WTC11 (cell line): ENCODE measurements at regions not wholly inside any gene's neighbourhood (a gene's known extent, or its start where the extent isn't known, plus 50 kb on each side); places are given as distances from the start of the nearest gene placed in this dataset.

Experiments
- ATAC-seq: fragments of 200-7000 bp; cut with Tn5 transposase; 2 replicates; pipeline ENCODE4 v1.10.0; 2021; ENCODE audit warnings: mild to moderate bottlenecking, moderate library complexity
- CTCF ChIA-PET: fragments of 300-600 bp; sonication (Branson Sonifier 250); formaldehyde crosslinking; loops from one replicate; lab custom pipeline; 2021; ENCODE audit warnings: antibody characterized with exemption; lab: Charles Lee
- POLR2A ChIA-PET: fragments of 350-600 bp; sonication (Branson Sonifier 250); formaldehyde crosslinking; loops from one replicate; lab custom pipeline; 2021; ENCODE audit warnings: antibody characterized with exemption; lab: Charles Lee
- DNase-seq: peaks from one replicate; pipeline ENCODE4 v3.0.0; 2021; ENCODE audit warnings: low spot score
- H3K27ac Mint-ChIP-seq: 2 replicates; pipeline ENCODE4 v1.8.0; 2021; ENCODE audit warnings: mixed read lengths
- H3K27me3 Mint-ChIP-seq: 2 replicates; pipeline ENCODE4 v1.8.0; 2021; ENCODE audit warnings: low read depth, mild to moderate bottlenecking, moderate library complexity, mixed read lengths
- H3K36me3 Mint-ChIP-seq: 2 replicates; pipeline ENCODE4 v1.8.0; 2021; ENCODE audit warnings: mixed read lengths
- H3K4me1 Mint-ChIP-seq: 2 replicates; pipeline ENCODE4 v1.8.0; 2022; ENCODE audit warnings: mixed read lengths
- H3K4me3 Mint-ChIP-seq: 2 replicates; pipeline ENCODE4 v1.8.0; 2021; ENCODE audit warnings: mild to moderate bottlenecking, moderate library complexity, mixed read lengths
- H3K9me3 Mint-ChIP-seq: 2 replicates; pipeline ENCODE4 v1.8.0; 2021; ENCODE audit warnings: mixed read lengths
- CBFB ChIP-seq: sonication (generic); formaldehyde crosslinking; IDR thresholded peaks from 2 replicates; pipeline ENCODE4 v1.8.1; 2022; ENCODE audit warnings: mild to moderate bottlenecking, low read depth, missing genetic modification reagents
- CREB1 ChIP-seq: sonication (generic); formaldehyde crosslinking; IDR thresholded peaks from 2 replicates; pipeline ENCODE4 v1.8.0; 2023; ENCODE audit warnings: mild to moderate bottlenecking, missing genetic modification reagents
- ELF4 ChIP-seq: sonication (generic); formaldehyde crosslinking; IDR thresholded peaks from 2 replicates; pipeline ENCODE4 v1.8.1; 2022; ENCODE audit warnings: low read depth, mild to moderate bottlenecking, moderate library complexity, missing genetic modification reagents
- FOXK1 ChIP-seq: sonication (generic); formaldehyde crosslinking; IDR thresholded peaks from 2 replicates; pipeline ENCODE4 v1.8.0; 2022; ENCODE audit warnings: mild to moderate bottlenecking, moderate library complexity, missing genetic modification reagents
- FOXP1 ChIP-seq: sonication (generic); formaldehyde crosslinking; IDR thresholded peaks from 2 replicates; pipeline ENCODE4 v1.8.0; 2022; ENCODE audit warnings: missing genetic modification reagents, mild to moderate bottlenecking, moderate library complexity, borderline replicate concordance
- GABPB1 ChIP-seq: sonication (generic); formaldehyde crosslinking; IDR thresholded peaks from 2 replicates; pipeline ENCODE4 v1.8.1; 2023; ENCODE audit warnings: mild to moderate bottlenecking, missing genetic modification reagents
- JUN ChIP-seq: sonication (generic); formaldehyde crosslinking; IDR thresholded peaks from 2 replicates; pipeline ENCODE4 v1.8.0; 2023; ENCODE audit warnings: mild to moderate bottlenecking, missing genetic modification reagents
- MXD4 ChIP-seq: fragments of 250-450 bp; sonication (Bioruptor Pico); IDR thresholded peaks from 2 replicates; pipeline ENCODE4 v1.8.0; 2021; ENCODE audit warnings: mild to moderate bottlenecking, moderate library complexity, borderline replicate concordance
- NFATC4 ChIP-seq: fragments of 250-450 bp; sonication (Bioruptor Pico); IDR thresholded peaks from 2 replicates; pipeline ENCODE4 v1.9.0; 2021; ENCODE audit warnings: mild to moderate bottlenecking
- NR1H2 ChIP-seq: sonication (generic); formaldehyde crosslinking; IDR thresholded peaks from 2 replicates; pipeline ENCODE4 v1.9.0; 2021; ENCODE audit warnings: mild to moderate bottlenecking, moderate library complexity, missing genetic modification reagents
- PRRX2 ChIP-seq: fragments of 250-450 bp; sonication (Bioruptor Pico); IDR thresholded peaks from 2 replicates; pipeline ENCODE4 v1.8.0; 2021; ENCODE audit warnings: mild to moderate bottlenecking
- RORB ChIP-seq: fragments of 250-450 bp; sonication (Bioruptor Pico); IDR thresholded peaks from 2 replicates; pipeline ENCODE4 v1.9.0; 2021; ENCODE audit warnings: mild to moderate bottlenecking
- SMAD4 ChIP-seq: sonication (generic); formaldehyde crosslinking; IDR thresholded peaks from 2 replicates; pipeline ENCODE4 v1.8.0; 2022; ENCODE audit warnings: mild to moderate bottlenecking, missing genetic modification reagents
- STAT6 ChIP-seq: sonication (generic); formaldehyde crosslinking; conservative IDR thresholded peaks from 2 replicates; pipeline ENCODE4 v1.8.1; 2023; ENCODE audit warnings: mild to moderate bottlenecking, low read depth, missing genetic modification reagents, moderate library complexity
- TCF7 ChIP-seq: sonication (generic); formaldehyde crosslinking; IDR thresholded peaks from 2 replicates; pipeline ENCODE4 v1.8.0; 2022; ENCODE audit warnings: mild to moderate bottlenecking, low read depth, missing genetic modification reagents, moderate library complexity
- ZBTB21 ChIP-seq: sonication (generic); formaldehyde crosslinking; IDR thresholded peaks from 2 replicates; pipeline ENCODE4 v1.8.1; 2023; ENCODE audit warnings: mild to moderate bottlenecking, missing genetic modification reagents, borderline replicate concordance
- ZNF121 ChIP-seq: sonication (generic); formaldehyde crosslinking; IDR thresholded peaks from 2 replicates; pipeline ENCODE4 v1.8.0; 2023; ENCODE audit warnings: missing genetic modification reagents
- ZNF219 ChIP-seq: sonication (generic); formaldehyde crosslinking; IDR thresholded peaks from 2 replicates; pipeline ENCODE4 v1.8.0; 2023; ENCODE audit warnings: missing genetic modification reagents, mild to moderate bottlenecking, borderline replicate concordance
- ZNF263 ChIP-seq: sonication (generic); formaldehyde crosslinking; IDR thresholded peaks from 2 replicates; pipeline ENCODE4 v1.8.1; 2022; ENCODE audit warnings: low read depth, mild to moderate bottlenecking, moderate library complexity, missing genetic modification reagents
- ZNF512 ChIP-seq: sonication (generic); formaldehyde crosslinking; IDR thresholded peaks from 2 replicates; pipeline ENCODE4 v1.8.1; 2022; ENCODE audit warnings: missing genetic modification reagents, borderline replicate concordance
- ZNF671 ChIP-seq: fragments of 250-450 bp; sonication (Bioruptor Pico); IDR thresholded peaks from 2 replicates; pipeline ENCODE4 v1.8.0; 2021; ENCODE audit warnings: mild to moderate bottlenecking
- TF ChIP-seq, protein P1 (sequence below): fragments of 250-450 bp; sonication (Bioruptor Pico); IDR thresholded peaks from 2 replicates; pipeline ENCODE4 v1.8.0; 2021; ENCODE audit warnings: mild to moderate bottlenecking
- TF ChIP-seq, protein P2 (sequence below): sonication (generic); formaldehyde crosslinking; IDR thresholded peaks from 2 replicates; pipeline ENCODE4 v1.8.0; 2022; ENCODE audit warnings: missing genetic modification reagents
- TF ChIP-seq, protein P3 (sequence below): sonication (generic); formaldehyde crosslinking; IDR thresholded peaks from 2 replicates; pipeline ENCODE4 v1.8.0; 2022; ENCODE audit warnings: mild to moderate bottlenecking, missing genetic modification reagents
- TF ChIP-seq, protein P4 (sequence below): sonication (generic); formaldehyde crosslinking; IDR thresholded peaks from 2 replicates; pipeline ENCODE4 v1.8.0; 2022; ENCODE audit warnings: mild to moderate bottlenecking, missing genetic modification reagents

DNA sequence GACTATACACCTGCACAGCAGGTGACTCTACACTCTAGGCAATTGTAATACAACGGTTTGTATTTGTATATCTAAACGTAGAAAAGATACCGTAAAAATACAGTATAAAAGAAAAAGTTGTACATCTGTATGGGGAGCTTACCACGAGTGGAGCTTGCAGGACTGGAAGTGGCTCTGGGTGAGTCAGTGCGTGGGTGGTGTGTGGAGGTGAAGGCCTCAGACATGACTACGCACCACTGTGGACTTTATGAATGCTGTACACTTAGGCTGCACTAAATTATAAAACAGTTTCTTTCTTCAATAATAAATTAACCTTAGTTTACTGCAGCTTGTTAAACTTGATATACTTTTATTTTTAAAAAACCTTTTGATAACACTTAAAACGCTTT lies 85.0 kb upstream of the FAT1 start:
- ChIA-PET CTCF (no interaction called here), POLR2A (no interaction called here)
- peaks cover 3% of the 10 kb centered on the region; the same call in 1 of the 2 replicates for H3K27me3 Mint-ChIP-seq
- no peak overlapping the region for H3K27ac Mint-ChIP-seq
- H3K4me3 Mint-ChIP-seq: no peak overlapping the region
- no peak for ATAC-seq
- no peak for DNase-seq
- TF ChIP-seq FOXP1: no peak
- no peak for TF ChIP-seq MXD4 (CRISPR knock-in tag)
- TF ChIP-seq, protein P1, sequence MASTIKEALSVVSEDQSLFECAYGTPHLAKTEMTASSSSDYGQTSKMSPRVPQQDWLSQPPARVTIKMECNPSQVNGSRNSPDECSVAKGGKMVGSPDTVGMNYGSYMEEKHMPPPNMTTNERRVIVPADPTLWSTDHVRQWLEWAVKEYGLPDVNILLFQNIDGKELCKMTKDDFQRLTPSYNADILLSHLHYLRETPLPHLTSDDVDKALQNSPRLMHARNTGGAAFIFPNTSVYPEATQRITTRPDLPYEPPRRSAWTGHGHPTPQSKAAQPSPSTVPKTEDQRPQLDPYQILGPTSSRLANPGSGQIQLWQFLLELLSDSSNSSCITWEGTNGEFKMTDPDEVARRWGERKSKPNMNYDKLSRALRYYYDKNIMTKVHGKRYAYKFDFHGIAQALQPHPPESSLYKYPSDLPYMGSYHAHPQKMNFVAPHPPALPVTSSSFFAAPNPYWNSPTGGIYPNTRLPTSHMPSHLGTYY (CRISPR knock-in tag): no peak
- no peak for TF ChIP-seq RORB (CRISPR knock-in tag)
- TF ChIP-seq FOXK1 (CRISPR knock-in tag): no peak
- no peak for TF ChIP-seq GABPB1
- no peak for TF ChIP-seq NFATC4 (CRISPR knock-in tag)
- TF ChIP-seq ZNF671 (CRISPR knock-in tag): no peak
- no peak for TF ChIP-seq CREB1 (CRISPR knock-in tag)
- H3K36me3 Mint-ChIP-seq: peaks cover 7% of the 10 kb centered on the region; the same call in 1 of the 2 replicates
- H3K4me1 Mint-ChIP-seq: peaks cover 16% of the 10 kb centered on the region
- peaks cover 15% of the 10 kb centered on the region for H3K9me3 Mint-ChIP-seq

DNA sequence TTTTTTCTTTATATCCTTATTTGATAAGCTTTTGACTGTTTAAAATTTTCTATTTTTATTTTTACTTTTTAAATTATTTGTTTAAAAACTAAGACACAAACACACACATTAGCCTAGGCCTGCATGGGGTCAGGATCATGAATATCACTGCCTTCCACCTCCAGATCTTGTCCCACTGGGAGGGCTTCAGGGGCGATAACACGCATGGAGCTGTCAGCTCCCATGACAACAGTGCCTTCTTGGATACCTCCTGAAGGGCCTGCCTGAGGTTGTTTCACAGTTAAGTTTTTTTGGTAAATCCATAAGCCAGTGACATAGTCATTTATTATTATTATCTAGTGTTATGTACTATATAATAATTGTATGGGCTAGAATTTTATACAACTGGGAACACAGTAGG lies 85.4 kb upstream of the FAT1 start:
- H3K27me3 Mint-ChIP-seq: peaks cover 3% of the 10 kb centered on the region; the same call in 1 of the 2 replicates
- no peak for ATAC-seq

GRCh38 chr4:186810613-186811150 lies 87.0 kb upstream of the FAT1 start:
- peak; percentile 88 for ATAC-seq
- POLR2A ChIA-PET: no interaction called here
- TF ChIP-seq SMAD4 (CRISPR knock-in tag) (no peak), FOXP1 (no peak), ZNF263 (CRISPR knock-in tag) (no peak), ZNF121 (no peak), STAT6 (CRISPR knock-in tag) (no peak), ELF4 (no peak), ZNF219 (CRISPR knock-in tag) (no peak), NFATC4 (CRISPR knock-in tag) (no peak), PRRX2 (CRISPR knock-in tag) (no peak)
- TF ChIP-seq, protein P2, sequence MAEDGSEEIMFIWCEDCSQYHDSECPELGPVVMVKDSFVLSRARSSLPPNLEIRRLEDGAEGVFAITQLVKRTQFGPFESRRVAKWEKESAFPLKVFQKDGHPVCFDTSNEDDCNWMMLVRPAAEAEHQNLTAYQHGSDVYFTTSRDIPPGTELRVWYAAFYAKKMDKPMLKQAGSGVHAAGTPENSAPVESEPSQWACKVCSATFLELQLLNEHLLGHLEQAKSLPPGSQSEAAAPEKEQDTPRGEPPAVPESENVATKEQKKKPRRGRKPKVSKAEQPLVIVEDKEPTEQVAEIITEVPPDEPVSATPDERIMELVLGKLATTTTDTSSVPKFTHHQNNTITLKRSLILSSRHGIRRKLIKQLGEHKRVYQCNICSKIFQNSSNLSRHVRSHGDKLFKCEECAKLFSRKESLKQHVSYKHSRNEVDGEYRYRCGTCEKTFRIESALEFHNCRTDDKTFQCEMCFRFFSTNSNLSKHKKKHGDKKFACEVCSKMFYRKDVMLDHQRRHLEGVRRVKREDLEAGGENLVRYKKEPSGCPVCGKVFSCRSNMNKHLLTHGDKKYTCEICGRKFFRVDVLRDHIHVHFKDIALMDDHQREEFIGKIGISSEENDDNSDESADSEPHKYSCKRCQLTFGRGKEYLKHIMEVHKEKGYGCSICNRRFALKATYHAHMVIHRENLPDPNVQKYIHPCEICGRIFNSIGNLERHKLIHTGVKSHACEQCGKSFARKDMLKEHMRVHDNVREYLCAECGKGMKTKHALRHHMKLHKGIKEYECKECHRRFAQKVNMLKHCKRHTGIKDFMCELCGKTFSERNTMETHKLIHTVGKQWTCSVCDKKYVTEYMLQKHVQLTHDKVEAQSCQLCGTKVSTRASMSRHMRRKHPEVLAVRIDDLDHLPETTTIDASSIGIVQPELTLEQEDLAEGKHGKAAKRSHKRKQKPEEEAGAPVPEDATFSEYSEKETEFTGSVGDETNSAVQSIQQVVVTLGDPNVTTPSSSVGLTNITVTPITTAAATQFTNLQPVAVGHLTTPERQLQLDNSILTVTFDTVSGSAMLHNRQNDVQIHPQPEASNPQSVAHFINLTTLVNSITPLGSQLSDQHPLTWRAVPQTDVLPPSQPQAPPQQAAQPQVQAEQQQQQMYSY (CRISPR knock-in tag): no peak

More for the DNA sequence above, 85.4 kb upstream of the FAT1 start:
- H3K4me1 Mint-ChIP-seq: peaks cover 16% of the 10 kb centered on the region
- TF ChIP-seq ZBTB21 (CRISPR knock-in tag) (no peak), ELF4 (no peak), JUN (CRISPR knock-in tag) (no peak), NR1H2 (CRISPR knock-in tag) (no peak), TCF7 (CRISPR knock-in tag) (no peak), CBFB (CRISPR knock-in tag) (no peak), ZNF512 (CRISPR knock-in tag) (no peak)
- TF ChIP-seq, protein P3, sequence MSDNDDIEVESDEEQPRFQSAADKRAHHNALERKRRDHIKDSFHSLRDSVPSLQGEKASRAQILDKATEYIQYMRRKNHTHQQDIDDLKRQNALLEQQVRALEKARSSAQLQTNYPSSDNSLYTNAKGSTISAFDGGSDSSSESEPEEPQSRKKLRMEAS (CRISPR knock-in tag): no peak
- TF ChIP-seq, protein P4, sequence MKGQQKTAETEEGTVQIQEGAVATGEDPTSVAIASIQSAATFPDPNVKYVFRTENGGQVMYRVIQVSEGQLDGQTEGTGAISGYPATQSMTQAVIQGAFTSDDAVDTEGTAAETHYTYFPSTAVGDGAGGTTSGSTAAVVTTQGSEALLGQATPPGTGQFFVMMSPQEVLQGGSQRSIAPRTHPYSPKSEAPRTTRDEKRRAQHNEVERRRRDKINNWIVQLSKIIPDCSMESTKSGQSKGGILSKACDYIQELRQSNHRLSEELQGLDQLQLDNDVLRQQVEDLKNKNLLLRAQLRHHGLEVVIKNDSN (CRISPR knock-in tag): no peak
- peaks cover 7% of the 10 kb centered on the region; the same call in 1 of the 2 replicates for H3K36me3 Mint-ChIP-seq
- peaks cover 15% of the 10 kb centered on the region for H3K9me3 Mint-ChIP-seq
- no peak overlapping the region for H3K4me3 Mint-ChIP-seq
- H3K27ac Mint-ChIP-seq: no peak overlapping the region
- DNase-seq: no peak
- POLR2A ChIA-PET: no interaction called here
- CTCF ChIA-PET: no interaction called here

More at GRCh38 chr4:186810613-186811150, 87.0 kb upstream of the FAT1 start:
- peaks cover 15% of the 10 kb centered on the region for H3K9me3 Mint-ChIP-seq
- H3K27me3 Mint-ChIP-seq: peaks cover 3% of the 10 kb centered on the region; the same call in 1 of the 2 replicates
- H3K27ac Mint-ChIP-seq: peak overlapping the region; percentile 34; the same call in 1 of the 2 replicates
- H3K4me3 Mint-ChIP-seq: no peak overlapping the region
- DNase-seq: no peak
- peaks cover 7% of the 10 kb centered on the region; the same call in 1 of the 2 replicates for H3K36me3 Mint-ChIP-seq
- peaks cover 16% of the 10 kb centered on the region for H3K4me1 Mint-ChIP-seq
- CTCF ChIA-PET: no interaction called here
